Right hindlimb (tissue), 1 donor: ENCODE measurements at regions not wholly inside any gene's neighbourhood (a gene's known extent, or its start where the extent isn't known, plus 50 kb on each side); places are given as distances from the start of the nearest gene placed in this dataset.

Source experiments
- DNase-seq: peaks from one replicate; pipeline ENCODE4 v3.0.0-alpha.2; 2018

- no peak for DNase-seq
These were observed 122.0 kb upstream of the ARGLU1 start for GRCh38 chr13:106689906-106690305.

- no peak for DNase-seq
These were observed 121.0 kb upstream of the ARGLU1 start for GRCh38 chr13:106688940-106689339.

- no peak for DNase-seq
These were observed 118.2 kb upstream of the ARGLU1 start for GRCh38 chr13:106686163-106686562.

GRCh38 chr13:106685143-106685542 lies 117.2 kb upstream of the ARGLU1 start:
- DNase-seq = no peak

GRCh38 chr13:106683918-106684317 lies 116.0 kb upstream of the ARGLU1 start:
- no peak for DNase-seq

- DNase-seq = no peak
These were observed 115.2 kb upstream of the ARGLU1 start for GRCh38 chr13:106683179-106683578.

- no peak for DNase-seq
These were observed 114.1 kb upstream of the ARGLU1 start for GRCh38 chr13:106681997-106682396.

GRCh38 chr13:106681536-106681935 lies 113.6 kb upstream of the ARGLU1 start:
- DNase-seq = no peak

- no peak for DNase-seq
These were observed 113.0 kb upstream of the ARGLU1 start for GRCh38 chr13:106680796-106681472.

GRCh38 chr13:106678646-106679418 lies 110.9 kb upstream of the ARGLU1 start:
- DNase-seq = no peak

GRCh38 chr13:106675311-106675710 lies 107.4 kb upstream of the ARGLU1 start:
- DNase-seq = no peak

- no peak for DNase-seq
These were observed 93.0 kb upstream of the ARGLU1 start for GRCh38 chr13:106660746-106661625.

- no peak for DNase-seq
These were observed 89.2 kb upstream of the ARGLU1 start for GRCh38 chr13:106657104-106657503.

GRCh38 chr13:106656186-106656585 lies 88.2 kb upstream of the ARGLU1 start:
- DNase-seq = no peak

- no peak for DNase-seq
These were observed 83.5 kb upstream of the ARGLU1 start for GRCh38 chr13:106651442-106651841.

- no peak for DNase-seq
These were observed 82.8 kb upstream of the ARGLU1 start for GRCh38 chr13:106650690-106651205.

GRCh38 chr13:106649495-106649894 lies 81.6 kb upstream of the ARGLU1 start:
- DNase-seq = no peak

GRCh38 chr13:106640515-106640914 lies 72.6 kb upstream of the ARGLU1 start:
- no peak for DNase-seq

GRCh38 chr13:106637519-106637918 lies 69.6 kb upstream of the ARGLU1 start:
- DNase-seq = no peak

- DNase-seq = no peak
These were observed 68.6 kb upstream of the ARGLU1 start for GRCh38 chr13:106636492-106636891.

GRCh38 chr13:106635616-106636015 lies 67.7 kb upstream of the ARGLU1 start:
- no peak for DNase-seq

- DNase-seq = no peak
These were observed 65.4 kb upstream of the ARGLU1 start for GRCh38 chr13:106633321-106633720.

GRCh38 chr13:106630650-106631049 lies 62.7 kb upstream of the ARGLU1 start:
- DNase-seq = no peak
